Nucleus accumbens (tissue), 56 donors: ENCODE measurements at regions not wholly inside any gene's neighbourhood (a gene's known extent, or its start where the extent isn't known, plus 50 kb on each side); places are given as distances from the start of the nearest gene placed in this dataset.

Source experiments
- DNase-seq, 56 donors: peaks; one replicate each; lab custom pipeline; 2025; lab: John Stamatoyannopoulos, UW

DNA sequence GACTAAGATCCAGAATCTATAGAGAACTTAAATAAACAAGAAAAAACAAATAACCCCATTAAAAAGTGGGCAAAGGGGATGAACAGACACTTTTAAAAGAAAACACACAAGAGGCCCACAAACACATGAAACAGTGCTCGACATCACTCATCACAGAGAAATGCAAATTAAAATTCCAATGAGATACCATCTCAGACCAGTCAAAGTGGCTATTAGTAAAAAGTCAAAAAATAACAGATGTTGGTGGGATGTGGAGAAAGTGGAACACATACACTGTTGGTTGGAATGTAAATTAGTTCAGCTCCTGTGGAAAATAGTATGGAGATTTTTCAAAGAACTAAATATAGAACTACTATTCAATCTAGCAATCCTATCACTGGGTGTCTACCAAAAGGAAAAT lies 143.1 kb downstream of the IFI44 start:
- DNase-seq: no peak

DNA sequence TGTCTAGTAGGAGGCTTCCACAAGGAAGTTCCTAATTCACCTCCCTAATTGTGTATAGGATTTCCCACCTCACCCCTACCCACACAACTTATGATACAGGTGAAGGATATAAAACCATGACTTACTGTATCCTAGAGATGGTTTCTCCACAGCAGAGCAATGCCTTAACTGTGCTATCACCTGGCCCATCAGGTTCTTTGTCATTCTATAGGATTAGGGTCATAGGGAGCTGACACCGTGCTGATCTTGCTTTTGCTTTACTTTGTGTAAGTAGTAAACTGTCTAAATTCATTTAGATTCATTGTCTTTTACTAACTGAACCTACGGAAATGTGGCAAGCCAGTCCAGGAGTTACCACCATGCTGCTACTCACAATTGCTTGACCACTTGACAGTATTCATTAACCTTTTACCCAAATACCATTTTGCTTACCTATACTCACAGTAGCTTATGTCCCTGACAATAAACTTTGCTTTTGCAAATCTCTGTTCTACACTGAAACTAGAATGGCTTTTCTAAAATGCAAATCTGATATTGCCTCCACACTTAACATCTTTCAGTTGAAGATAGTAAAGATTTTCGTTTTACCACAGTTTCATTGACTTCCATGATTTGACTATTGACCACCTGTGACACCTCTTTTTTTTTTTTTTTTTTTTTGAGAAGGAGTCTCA lies 147.6 kb downstream of the IFI44 start:
- no peak for DNase-seq

DNA sequence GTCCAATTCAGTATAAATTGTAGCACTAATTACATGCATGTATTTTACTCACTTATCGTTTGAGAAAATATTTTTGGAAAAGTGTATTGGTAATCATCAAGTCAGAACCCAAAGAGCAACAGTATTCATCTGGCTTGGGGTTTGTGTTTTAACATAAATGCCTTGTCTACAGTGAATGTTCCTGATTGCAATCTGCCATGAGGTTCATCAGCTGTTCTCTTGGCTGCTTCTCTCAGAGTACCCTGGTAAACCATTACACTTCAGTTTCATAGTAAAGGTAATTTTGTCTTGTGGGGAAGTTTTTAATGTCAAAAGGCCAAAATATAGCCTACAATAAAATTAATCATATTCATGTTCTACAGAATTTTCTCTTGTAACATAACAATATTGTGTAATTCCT lies 150.3 kb downstream of the IFI44 start:
- DNase-seq: no peak

DNA sequence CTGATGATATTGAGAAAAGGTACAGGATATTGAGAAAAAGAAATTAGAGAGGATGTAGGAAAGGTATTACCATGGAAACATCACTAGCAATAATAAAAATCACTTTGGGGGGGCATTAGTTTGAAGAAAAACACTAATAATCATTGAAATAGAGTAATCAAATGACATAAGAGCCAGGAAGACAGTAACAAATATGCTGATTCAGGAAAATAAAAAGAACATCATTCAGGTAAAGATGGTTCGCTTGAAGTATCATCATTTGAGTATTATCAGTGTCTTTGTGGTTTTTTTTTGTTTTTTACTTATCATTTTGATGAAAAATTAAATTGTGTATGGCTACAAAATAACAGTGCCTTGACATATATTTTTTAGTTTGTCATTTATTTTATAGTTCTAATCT lies 164.5 kb downstream of the IFI44 start:
- DNase-seq: no peak

DNA sequence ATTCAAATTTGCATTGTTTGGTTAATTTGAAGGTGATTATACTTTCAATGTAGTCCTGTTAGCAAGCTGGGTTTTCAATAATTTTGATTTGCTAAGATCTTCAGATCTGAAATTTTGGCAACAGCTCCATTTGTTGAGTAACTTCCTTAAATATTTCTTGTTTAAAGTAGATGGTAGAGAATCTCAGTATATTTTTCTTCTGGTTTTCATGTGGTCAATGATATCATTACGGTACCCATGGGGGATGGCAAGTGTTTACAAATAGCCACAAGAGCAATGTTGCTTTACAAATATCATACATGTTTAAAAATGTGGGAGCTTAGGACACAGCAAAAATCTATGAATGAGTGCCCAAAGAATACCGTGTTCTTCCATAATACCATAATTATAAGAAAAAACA lies 175.9 kb downstream of the IFI44 start:
- no peak for DNase-seq

DNA sequence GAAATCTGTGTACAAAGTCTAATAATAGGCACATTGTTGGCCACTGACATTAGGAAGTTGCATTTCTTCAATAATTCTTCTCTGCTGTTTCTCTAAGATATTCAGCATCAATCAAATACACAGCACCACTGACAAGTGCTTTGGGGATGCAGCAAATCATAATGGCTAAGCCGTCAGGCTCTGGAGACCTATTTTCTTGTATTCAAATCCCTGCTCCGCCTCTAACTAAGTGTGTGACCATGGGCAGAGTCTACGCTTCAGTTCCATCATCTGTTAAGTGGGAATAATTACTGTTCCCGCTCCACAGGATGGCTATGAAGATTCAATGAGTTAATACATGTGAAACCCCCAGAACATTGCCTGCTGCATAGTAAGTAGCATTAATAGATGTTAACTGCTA lies 176.9 kb downstream of the ADGRL4 start:
- no peak for DNase-seq

DNA sequence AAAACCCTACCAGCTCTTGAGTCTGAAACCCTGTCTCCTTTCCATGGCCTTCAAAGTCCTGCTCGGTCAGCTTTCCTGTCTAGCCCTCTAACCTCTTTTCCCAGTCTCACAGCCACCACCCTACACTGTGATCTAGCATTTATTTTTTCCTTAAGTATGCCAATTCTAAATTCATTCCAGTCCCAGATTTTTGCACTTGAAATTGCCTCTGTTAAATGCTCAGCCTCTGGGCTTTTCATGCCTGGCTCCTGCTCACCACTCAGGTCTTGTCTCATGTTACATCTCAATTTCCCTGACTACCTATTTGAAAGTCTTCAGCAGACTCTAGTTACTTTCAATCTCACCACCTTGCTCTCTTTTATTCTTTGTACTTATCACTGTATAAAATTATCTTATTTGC lies 176.2 kb downstream of the ADGRL4 start:
- DNase-seq: no peak

DNA sequence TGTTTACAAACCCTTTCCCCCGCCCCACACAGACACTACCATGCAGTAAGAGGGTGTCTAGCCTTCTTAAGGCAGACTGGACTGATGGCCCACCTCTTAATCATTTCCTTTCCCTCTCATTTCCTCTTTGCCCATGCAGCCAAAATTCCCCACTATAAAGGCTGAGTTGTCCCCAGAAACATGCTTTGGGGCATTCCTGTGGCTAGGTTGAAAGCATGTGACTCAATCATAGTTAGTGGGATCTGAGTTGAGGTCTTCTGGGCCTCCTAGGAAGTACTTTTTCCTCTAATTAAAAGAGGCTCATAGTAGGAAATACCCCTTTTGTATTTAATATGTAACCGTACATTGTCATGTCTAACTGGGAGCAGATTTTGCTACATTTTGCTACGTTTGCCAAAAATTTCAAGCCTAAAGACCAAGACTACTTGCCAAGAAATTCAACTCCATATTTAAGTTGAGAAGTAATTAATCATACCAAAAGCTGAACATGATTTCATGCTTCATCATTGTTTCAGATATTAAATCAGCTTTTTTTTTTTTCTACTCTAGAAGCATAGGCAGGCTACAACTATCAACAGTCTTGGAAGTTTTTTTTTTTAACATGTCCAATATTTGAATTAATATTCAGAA lies 174.7 kb downstream of the ADGRL4 start:
- no peak for DNase-seq

DNA sequence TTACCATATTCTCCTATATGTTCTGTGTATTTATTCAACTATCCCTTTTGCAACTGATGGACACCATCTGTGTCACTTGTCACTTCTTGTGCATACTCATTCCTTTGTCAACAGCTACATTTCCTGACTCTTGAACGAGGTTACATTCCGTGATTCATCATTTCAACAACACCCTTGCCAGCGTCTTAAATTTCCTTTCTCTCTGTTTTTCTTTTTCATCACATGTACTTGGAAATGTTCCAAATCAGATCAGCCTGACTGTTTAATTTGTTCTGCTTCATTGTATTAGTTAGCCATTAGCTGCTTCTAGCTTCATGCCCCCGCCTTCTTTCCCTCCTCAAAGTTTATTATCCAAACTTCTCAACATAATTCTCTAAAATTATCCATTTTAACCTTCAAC lies 173.0 kb downstream of the ADGRL4 start:
- no peak for DNase-seq

DNA sequence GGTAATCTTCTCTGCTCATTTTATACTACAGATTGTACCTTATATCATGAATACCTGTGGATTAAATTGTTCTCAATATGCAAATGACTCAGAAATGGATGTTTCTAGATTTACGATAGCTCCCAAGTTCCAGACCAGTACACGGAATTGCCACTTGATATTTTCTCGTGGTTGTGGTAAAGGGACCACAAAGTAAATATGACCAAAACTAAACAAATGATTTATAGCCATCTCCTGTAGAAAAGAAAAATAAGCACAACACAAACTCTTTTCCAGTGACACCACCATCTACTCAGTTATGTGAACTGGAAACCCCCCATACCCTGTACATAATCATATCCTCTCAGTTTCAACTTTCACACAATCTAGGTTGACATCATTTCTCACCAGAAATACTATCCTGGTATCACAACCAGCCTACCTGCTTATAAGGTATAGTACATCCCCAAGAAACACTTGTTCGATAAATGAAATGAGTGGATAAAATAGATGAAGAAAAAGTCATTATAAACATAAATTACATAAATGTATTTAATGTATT lies 172.3 kb downstream of the ADGRL4 start:
- DNase-seq: no peak

DNA sequence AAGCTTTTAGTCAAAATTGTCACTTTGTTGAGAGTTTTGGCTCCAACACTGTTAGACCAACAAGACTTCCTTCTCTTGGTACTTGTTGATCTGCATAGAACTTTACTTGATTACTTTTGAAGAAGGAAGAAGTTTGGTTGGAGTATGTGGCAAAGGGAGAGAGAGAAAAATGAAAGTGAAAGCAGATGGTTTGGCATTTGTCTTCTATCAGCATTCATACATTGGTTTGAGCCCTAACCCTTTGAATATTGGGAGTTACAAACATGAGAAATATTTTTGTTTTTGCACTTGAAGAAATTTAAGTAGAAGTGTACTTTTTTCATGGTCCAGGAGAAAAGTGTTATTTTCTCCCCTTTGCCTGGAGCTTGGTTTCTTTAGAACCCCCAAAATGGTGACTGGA lies 169.8 kb downstream of the ADGRL4 start:
- DNase-seq: no peak

DNA sequence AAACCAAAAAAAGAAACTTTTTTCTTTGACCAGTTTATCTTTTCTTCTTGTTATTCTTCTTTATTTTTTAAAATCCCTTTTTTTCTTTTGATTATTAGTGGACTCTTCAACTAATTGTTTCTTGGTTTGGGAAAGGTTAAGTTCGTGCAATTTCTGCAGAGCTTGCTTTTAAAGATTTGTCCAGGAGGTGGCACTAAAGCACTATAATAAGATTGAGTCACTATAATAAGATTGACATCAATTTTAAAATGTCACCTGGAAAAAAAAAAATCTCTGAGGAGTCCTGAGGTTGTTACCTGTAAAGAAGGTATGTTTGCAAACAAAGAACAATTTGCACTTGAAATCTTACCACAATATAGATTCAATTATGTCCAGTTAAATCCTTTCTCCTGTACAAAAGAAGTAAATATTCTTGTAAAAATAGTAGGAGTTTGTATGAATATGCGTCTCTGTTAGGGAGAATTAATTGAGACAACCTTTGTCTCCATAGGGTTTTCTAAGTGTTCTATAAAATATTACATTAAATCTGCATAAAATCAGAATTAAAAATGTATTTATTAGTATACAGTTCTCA lies 166.7 kb downstream of the ADGRL4 start:
- DNase-seq: peak in 5 of 56 donors; percentile 0 to 20 (median 2)
